Mesodermal cell (in vitro differentiated cells): ENCODE measurements at regions not wholly inside any gene's neighbourhood (a gene's known extent, or its start where the extent isn't known, plus 50 kb on each side); places are given as distances from the start of the nearest gene placed in this dataset.
A peak's percentile ranks its signal among the peaks of the same experiment; 100 is the strongest.

ENCODE experiments used
- H3K27ac ChIP-seq: 2 replicates; pipeline ENCODE4 v1.7.0; 2013; ENCODE audit warnings: mild to moderate bottlenecking, low read depth, low read length, moderate library complexity; ENCODE audit not compliant: severe bottlenecking
- H3K36me3 ChIP-seq: 2 replicates; pipeline ENCODE4 v1.7.1; 2013; ENCODE audit warnings: mild to moderate bottlenecking, low read length, moderate library complexity; ENCODE audit not compliant: control insufficient read depth, insufficient read depth
- H3K4me1 ChIP-seq: one replicate; pipeline ENCODE4 v1.7.1; 2013; ENCODE audit warnings: mild to moderate bottlenecking, low read length; ENCODE audit not compliant: insufficient read depth, control insufficient read depth, poor library complexity, severe bottlenecking
- H3K4me3 ChIP-seq: 2 replicates; pipeline ENCODE4 v1.7.0; 2013; ENCODE audit warnings: low read length, control low read depth, mild to moderate bottlenecking; ENCODE audit not compliant: insufficient read depth, poor library complexity, severe bottlenecking; ENCODE audit errors: extremely low read depth
- H3K9me3 ChIP-seq: 2 replicates; pipeline ENCODE4 v1.7.1; 2013; ENCODE audit warnings: mild to moderate bottlenecking, low read length, moderate library complexity; ENCODE audit not compliant: control insufficient read depth
- WGBS, 2 experiments: methylation state at CpG; one replicate each; pipeline ENCODE4 v1.1.5; 2013; ENCODE audit warnings: missing lambda C conversion rate in 2 of 2; ENCODE audit not compliant: insufficient coverage in 2 of 2; 5-methylcytosine and 5-hydroxymethylcytosine counted together

GRCh38 chr5:101995585-101995984 lies 300.5 kb downstream of the SLCO4C1 start:
- Histone ChIP-seq H3K36me3 (no peaks in the 10 kb centered on the region), H3K9me3 (no peaks in the 10 kb centered on the region), H3K4me3 (no peak overlapping the region), H3K27ac (no peak overlapping the region), H3K4me1 (no peaks in the 10 kb centered on the region)
- WGBS, 2 experiments: 78 to 92% methylated on average over 2 of the region's 2 CpGs

- WGBS, 2 experiments: 50% methylated on average over 1 of the region's 1 CpG; no CpG with 5 or more reads in 1 of the 2 experiments
Measured at GRCh38 chr5:101991486-101991885, 304.6 kb downstream of the SLCO4C1 start.

GRCh38 chr5:101989659-101990058 lies 306.4 kb downstream of the SLCO4C1 start:
- no peaks in the 10 kb centered on the region for H3K36me3 ChIP-seq
- no CpG with 5 or more reads among the region's 1 CpG for WGBS, 2 experiments
- no peak overlapping the region for H3K4me3 ChIP-seq
- H3K9me3 ChIP-seq: no peaks in the 10 kb centered on the region
- H3K4me1 ChIP-seq: no peaks in the 10 kb centered on the region
- H3K27ac ChIP-seq: no peak overlapping the region

More at GRCh38 chr5:101991486-101991885, 304.6 kb downstream of the SLCO4C1 start:
- Histone ChIP-seq H3K36me3 (no peaks in the 10 kb centered on the region), H3K9me3 (no peaks in the 10 kb centered on the region), H3K27ac (no peak overlapping the region), H3K4me1 (no peaks in the 10 kb centered on the region), H3K4me3 (no peak overlapping the region)

DNA sequence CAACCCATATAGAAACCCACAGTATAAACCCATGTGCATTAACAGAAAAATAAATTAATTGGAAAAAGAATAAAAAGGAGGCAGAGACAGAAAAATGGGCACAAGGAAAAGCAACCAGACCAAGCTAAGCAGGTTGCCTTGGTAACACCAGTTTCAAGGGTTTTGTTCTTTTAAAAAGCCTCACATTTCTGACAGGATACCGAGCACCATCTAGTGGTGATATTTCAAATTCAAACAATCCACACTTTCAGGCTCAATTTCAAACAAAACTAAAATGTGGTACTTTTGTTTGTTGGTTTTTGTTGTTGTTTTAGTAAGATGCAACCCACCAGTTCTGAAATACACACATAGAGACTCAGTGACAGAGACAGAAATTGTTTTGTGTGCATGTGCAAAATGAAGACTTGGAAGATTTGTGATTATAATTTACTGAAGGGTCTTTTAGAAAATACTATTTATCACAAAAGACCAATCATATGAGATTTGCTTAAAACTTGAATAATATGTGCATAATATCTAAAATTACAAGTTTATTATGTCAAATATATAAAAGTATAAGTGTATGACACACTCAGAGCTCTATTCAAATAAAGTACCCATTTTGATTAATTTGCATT lies 318.2 kb downstream of the SLCO4C1 start:
- H3K9me3 ChIP-seq: no peaks in the 10 kb centered on the region
- no CpG with 5 or more reads among the region's 1 CpG for WGBS, 2 experiments
- H3K4me1 ChIP-seq: no peaks in the 10 kb centered on the region
- H3K4me3 ChIP-seq: no peak overlapping the region
- no peak overlapping the region for H3K27ac ChIP-seq
- no peaks in the 10 kb centered on the region for H3K36me3 ChIP-seq

DNA sequence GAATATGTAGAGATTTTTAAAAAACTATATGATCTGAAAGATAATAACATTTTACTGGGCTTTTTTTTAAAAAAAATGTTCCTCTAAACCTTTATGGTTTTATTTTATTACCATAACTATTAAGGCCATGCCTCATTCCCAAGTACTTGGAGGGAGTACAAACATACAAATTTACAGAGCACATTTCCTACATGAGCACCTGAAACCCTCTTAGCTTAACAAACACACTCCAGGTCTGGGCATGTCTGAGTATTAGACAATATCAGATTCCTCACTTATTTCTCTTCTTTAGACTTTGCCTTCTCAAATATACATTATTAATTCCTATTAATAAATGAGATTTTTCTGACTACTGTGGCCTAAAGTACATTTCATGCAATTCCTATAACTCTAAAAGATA lies 319.2 kb downstream of the SLCO4C1 start:
- Histone ChIP-seq H3K4me3 (no peak overlapping the region), H3K36me3 (no peaks in the 10 kb centered on the region), H3K27ac (no peak overlapping the region), H3K4me1 (no peaks in the 10 kb centered on the region), H3K9me3 (no peaks in the 10 kb centered on the region)

- Histone ChIP-seq H3K27ac (no peak overlapping the region), H3K4me1 (no peaks in the 10 kb centered on the region), H3K4me3 (no peak overlapping the region), H3K36me3 (no peaks in the 10 kb centered on the region), H3K9me3 (no peaks in the 10 kb centered on the region)
- WGBS, 2 experiments: no CpG with 5 or more reads among the region's 1 CpG
Measured at GRCh38 chr5:101969742-101970141, 326.3 kb downstream of the SLCO4C1 start.

GRCh38 chr5:101966476-101966875 lies 329.6 kb downstream of the SLCO4C1 start:
- Histone ChIP-seq H3K9me3 (no peaks in the 10 kb centered on the region), H3K27ac (no peak overlapping the region), H3K4me3 (no peak overlapping the region), H3K36me3 (no peaks in the 10 kb centered on the region), H3K4me1 (no peaks in the 10 kb centered on the region)
- 100% methylated on average over 2 of the region's 2 CpGs; no CpG with 5 or more reads in 1 of the 2 experiments for WGBS, 2 experiments

- 100% methylated on average over 1 of the region's 1 CpG; no CpG with 5 or more reads in 1 of the 2 experiments for WGBS, 2 experiments
- no peak overlapping the region for H3K27ac ChIP-seq
- H3K36me3 ChIP-seq: no peaks in the 10 kb centered on the region
Measured at GRCh38 chr5:101955891-101956290, 340.2 kb downstream of the SLCO4C1 start.

GRCh38 chr5:101950019-101950418 lies 346.1 kb downstream of the SLCO4C1 start:
- no peaks in the 10 kb centered on the region for H3K4me1 ChIP-seq
- no peaks in the 10 kb centered on the region for H3K9me3 ChIP-seq
- no peaks in the 10 kb centered on the region for H3K36me3 ChIP-seq
- no peak overlapping the region for H3K4me3 ChIP-seq
- H3K27ac ChIP-seq: no peak overlapping the region

More at GRCh38 chr5:101955891-101956290, 340.2 kb downstream of the SLCO4C1 start:
- no peaks in the 10 kb centered on the region for H3K9me3 ChIP-seq
- H3K4me3 ChIP-seq: no peak overlapping the region
- no peaks in the 10 kb centered on the region for H3K4me1 ChIP-seq

DNA sequence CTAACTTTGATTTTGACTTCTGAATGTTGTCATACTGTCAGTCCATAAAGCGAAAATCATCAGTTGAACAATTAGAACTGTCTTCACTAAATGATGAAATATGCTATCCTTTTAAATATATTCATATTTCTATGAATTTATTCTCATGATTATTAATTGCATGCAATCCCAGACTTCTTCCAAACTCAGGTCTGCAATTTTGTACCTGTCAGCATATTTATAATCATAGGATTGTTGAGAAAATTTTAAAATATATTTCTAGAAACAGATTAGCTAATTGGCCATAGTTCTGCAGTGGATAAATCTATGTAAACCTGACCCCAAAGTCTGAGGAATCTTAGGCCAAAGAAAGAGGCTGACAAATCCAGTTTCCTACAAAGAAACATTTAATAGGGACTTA lies 347.5 kb downstream of the SLCO4C1 start:
- Histone ChIP-seq H3K4me1 (no peaks in the 10 kb centered on the region), H3K4me3 (no peak overlapping the region)
- no CpG with 5 or more reads among the region's 1 CpG for WGBS, 2 experiments

GRCh38 chr5:101943784-101944183 lies 352.3 kb downstream of the SLCO4C1 start:
- Histone ChIP-seq H3K4me3 (no peak overlapping the region), H3K27ac (peak overlapping the region; percentile 65), H3K36me3 (no peaks in the 10 kb centered on the region), H3K4me1 (no peaks in the 10 kb centered on the region), H3K9me3 (no peaks in the 10 kb centered on the region)
- 67% methylated on average over 1 of the region's 1 CpG; no CpG with 5 or more reads in 1 of the 2 experiments for WGBS, 2 experiments

More for the DNA sequence above, 347.5 kb downstream of the SLCO4C1 start:
- no peaks in the 10 kb centered on the region for H3K36me3 ChIP-seq
- no peak overlapping the region for H3K27ac ChIP-seq
- H3K9me3 ChIP-seq: no peaks in the 10 kb centered on the region
